GM23338 (cell line): ENCODE measurements at regions not wholly inside any gene's neighbourhood (a gene's known extent, or its start where the extent isn't known, plus 50 kb on each side); places are given as distances from the start of the nearest gene placed in this dataset.

Source experiments
- CREB1 ChIP-seq: fragments of 250-450 bp; sonication (Bioruptor Pico); IDR thresholded peaks from 2 replicates; pipeline ENCODE4 v1.5.0; 2020; ENCODE audit warnings: low read depth, mild to moderate bottlenecking, moderate library complexity
- CTCF ChIP-seq, 2 experiments: fragments of 200-600 bp in 1 of 2; sonication (generic) in 1 of 2; conservative IDR thresholded peaks; 2 replicates each; pipeline versions ENCODE4 v1.5.1 to v1.6.1; 2016 to 2017; ENCODE audit warnings: antibody characterized with exemption in 2 of 2, low read depth in 2 of 2, mild to moderate bottlenecking in 2 of 2, moderate library complexity in 1 of 2
- ETS1 ChIP-seq: IDR thresholded peaks from 2 replicates; pipeline ENCODE4 v1.6.1; 2016; ENCODE audit warnings: antibody characterized with exemption
- EZH2 ChIP-seq: fragments of 200-600 bp; sonication (generic); IDR thresholded peaks from one replicate; pipeline ENCODE4 v1.8.0; 2017; ENCODE audit warnings: antibody characterized with exemption, mild to moderate bottlenecking, low read depth; ENCODE audit not compliant: unreplicated experiment
- EZH2phosphoT487 ChIP-seq: fragments of 200-600 bp; sonication (generic); IDR thresholded peaks from one replicate; pipeline ENCODE4 v1.8.1; 2018; ENCODE audit warnings: antibody characterized with exemption; ENCODE audit not compliant: unreplicated experiment
- JUNB ChIP-seq: IDR thresholded peaks from one replicate; pipeline ENCODE4 v1.6.1; 2016; ENCODE audit warnings: antibody characterized with exemption; ENCODE audit not compliant: unreplicated experiment
- NANOG ChIP-seq: IDR thresholded peaks from 2 replicates; pipeline ENCODE4 v1.6.1; 2016; ENCODE audit warnings: antibody characterized with exemption, borderline replicate concordance
- POLR2AphosphoS5 ChIP-seq: IDR thresholded peaks from 2 replicates; pipeline ENCODE4 v1.6.1; 2016; ENCODE audit warnings: antibody characterized with exemption, low read depth
- REST ChIP-seq: IDR thresholded peaks from one replicate; pipeline ENCODE4 v1.6.1; 2018; ENCODE audit warnings: antibody characterized with exemption; ENCODE audit not compliant: unreplicated experiment
- ZNF462 ChIP-seq: fragments of 250-450 bp; sonication (Bioruptor Pico); IDR thresholded peaks from 2 replicates; pipeline ENCODE4 v1.5.0; 2020; ENCODE audit warnings: mild to moderate bottlenecking, moderate library complexity

GRCh38 chr5:152285764-152286163 lies 119.3 kb downstream of the NMUR2 start:
- TF ChIP-seq CREB1 (CRISPR knock-in tag), result no peak
- no peak for TF ChIP-seq REST
- no peak for TF ChIP-seq NANOG
- no peak for TF ChIP-seq CTCF (conservative IDR thresholded peaks at IDR 0.05; ENCODE audit: low read depth in 2 of 2)
- TF ChIP-seq POLR2AphosphoS5, result no peak
- TF ChIP-seq EZH2, result no peak
- TF ChIP-seq EZH2phosphoT487, result no peak
- no peak for TF ChIP-seq ETS1
- no peak for TF ChIP-seq JUNB
- no peak for TF ChIP-seq ZNF462
